WTC11 (cell line): ENCODE measurements at regions not wholly inside any gene's neighbourhood (a gene's known extent, or its start where the extent isn't known, plus 50 kb on each side); places are given as distances from the start of the nearest gene placed in this dataset.

Experiments
- CTCF ChIP-seq: fragments of 200-600 bp; IDR thresholded peaks from 2 replicates; pipeline ENCODE4 v1.8.0; 2022; ENCODE audit warnings: antibody characterized with exemption
- E2F4 ChIP-seq: sonication (generic); formaldehyde crosslinking; IDR thresholded peaks from 2 replicates; pipeline ENCODE4 v1.8.1; 2022; ENCODE audit warnings: low read depth, mild to moderate bottlenecking, moderate library complexity, missing genetic modification reagents, borderline replicate concordance
- FOXP4 ChIP-seq: sonication (generic); formaldehyde crosslinking; IDR thresholded peaks from 2 replicates; pipeline ENCODE4 v1.8.0; 2022; ENCODE audit warnings: mild to moderate bottlenecking, missing genetic modification reagents
- RELA ChIP-seq: sonication (generic); formaldehyde crosslinking; IDR thresholded peaks from 2 replicates; pipeline ENCODE4 v1.8.1; 2022; ENCODE audit warnings: missing genetic modification reagents, mild to moderate bottlenecking, borderline replicate concordance
- ZNF263 ChIP-seq: sonication (generic); formaldehyde crosslinking; IDR thresholded peaks from 2 replicates; pipeline ENCODE4 v1.8.1; 2022; ENCODE audit warnings: low read depth, mild to moderate bottlenecking, moderate library complexity, missing genetic modification reagents

GRCh38 chr11:15367695-15368094 lies 253.0 kb downstream of the INSC start:
- TF ChIP-seq RELA (CRISPR knock-in tag): no peak
- TF ChIP-seq FOXP4 (CRISPR knock-in tag): no peak
- TF ChIP-seq ZNF263: no peak
- no peak for TF ChIP-seq CTCF
- TF ChIP-seq E2F4 (CRISPR knock-in tag): no peak
